Endometrial microvascular endothelial cells (primary cell): ENCODE measurements at regions not wholly inside any gene's neighbourhood (a gene's known extent, or its start where the extent isn't known, plus 50 kb on each side); places are given as distances from the start of the nearest gene placed in this dataset.

Experiments
- in situ Hi-C: cut with HindIII; loops from 2 replicates; pipeline ENCODE4 v1.10.0; 2017; ENCODE audit warnings: low sequenced_read_pairs, low pct_unique_long_range_greater_than_20kb; ENCODE audit errors: inconsistent ontology term

DNA sequence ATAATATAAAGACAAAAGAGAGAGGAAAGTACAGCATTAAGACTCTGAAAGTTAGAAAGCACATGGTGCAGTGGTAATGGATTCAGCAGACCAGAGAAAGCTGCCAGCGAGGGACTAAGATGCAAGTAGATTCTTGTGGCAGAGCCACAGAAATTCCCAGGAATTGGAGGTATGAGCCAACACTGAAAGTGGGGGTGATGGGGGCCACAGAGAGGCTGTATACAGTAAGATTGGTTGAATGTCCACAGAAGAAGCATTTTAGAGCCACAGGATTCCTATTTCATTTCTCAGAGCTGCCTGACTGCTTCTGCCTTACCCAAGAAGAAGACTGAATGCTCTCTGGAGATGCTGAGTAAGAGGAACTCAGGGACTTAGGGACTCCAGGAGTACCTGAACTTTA, 295.0 kb downstream of the LMO7 start:
- in situ Hi-C loops, result no loop called here

DNA sequence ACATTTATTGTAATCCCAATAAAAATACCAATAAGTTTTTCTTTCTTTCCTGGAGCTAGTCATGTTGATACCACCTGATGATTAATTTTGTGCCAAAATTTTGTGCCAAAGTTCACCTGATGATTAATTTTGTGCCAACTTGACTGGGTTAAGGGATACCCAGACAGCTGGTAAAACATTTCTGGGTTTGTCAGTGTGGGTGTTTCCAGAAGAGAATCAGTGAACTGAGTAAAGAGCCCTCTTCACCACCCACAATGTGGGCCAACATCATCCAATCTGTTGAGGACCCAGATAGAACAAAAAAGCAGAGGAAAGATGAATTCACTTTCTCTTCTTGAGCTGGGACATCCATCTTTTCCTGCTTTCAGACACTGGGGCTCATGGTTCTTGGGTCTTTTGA, 292.9 kb downstream of the LMO7 start:
- in situ Hi-C loops, result no loop called here

DNA sequence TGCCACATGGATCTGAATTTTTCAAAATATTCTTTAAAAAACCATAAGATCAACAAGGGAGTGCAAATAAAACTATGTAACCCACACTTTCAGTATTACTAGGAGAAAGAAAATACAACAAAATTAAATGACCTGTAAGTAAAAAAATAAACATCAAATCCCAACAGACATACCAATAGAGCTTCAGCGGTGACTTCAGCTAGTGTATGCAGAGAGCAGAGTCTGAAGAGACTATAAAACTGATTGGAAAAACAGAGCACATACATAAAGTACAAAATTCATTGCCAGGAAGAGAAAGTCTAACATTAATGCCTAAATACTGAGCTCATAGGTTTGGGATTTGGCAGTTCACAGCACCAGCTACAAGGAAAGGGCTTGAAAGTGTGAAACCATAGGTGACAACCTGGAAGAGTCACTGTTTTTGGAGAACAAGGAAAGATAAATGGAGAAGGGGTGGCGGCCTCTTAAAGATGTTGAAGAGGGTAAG, 291.1 kb downstream of the LMO7 start:
- in situ Hi-C loops, result no loop called here

DNA sequence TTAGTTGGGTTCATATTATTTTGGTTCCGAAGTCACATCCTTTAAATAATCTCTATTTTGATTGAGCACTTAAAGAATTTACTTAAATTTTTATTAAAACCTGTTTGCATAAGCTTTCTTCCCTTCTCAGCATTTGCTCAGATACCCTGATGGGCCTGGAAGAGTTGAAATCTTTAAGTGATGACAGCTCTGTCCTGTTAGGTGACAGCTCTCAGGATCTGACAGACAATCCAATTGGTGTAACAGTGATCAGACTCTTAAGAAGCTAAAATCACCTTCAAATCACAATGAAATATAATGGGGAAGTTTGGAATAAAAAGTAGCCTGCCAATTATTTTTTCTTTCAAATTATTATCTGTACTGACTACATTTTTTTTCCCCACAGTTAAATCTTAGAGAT, 284.4 kb downstream of the LMO7 start:
- in situ Hi-C loops, result no loop called here

- in situ Hi-C loops, result no loop called here
Measured at GRCh38 chr13:75919660-75920199, 283.6 kb downstream of the LMO7 start.

GRCh38 chr13:75915066-75915465, 278.9 kb downstream of the LMO7 start:
- in situ Hi-C loops, result no loop called here

DNA sequence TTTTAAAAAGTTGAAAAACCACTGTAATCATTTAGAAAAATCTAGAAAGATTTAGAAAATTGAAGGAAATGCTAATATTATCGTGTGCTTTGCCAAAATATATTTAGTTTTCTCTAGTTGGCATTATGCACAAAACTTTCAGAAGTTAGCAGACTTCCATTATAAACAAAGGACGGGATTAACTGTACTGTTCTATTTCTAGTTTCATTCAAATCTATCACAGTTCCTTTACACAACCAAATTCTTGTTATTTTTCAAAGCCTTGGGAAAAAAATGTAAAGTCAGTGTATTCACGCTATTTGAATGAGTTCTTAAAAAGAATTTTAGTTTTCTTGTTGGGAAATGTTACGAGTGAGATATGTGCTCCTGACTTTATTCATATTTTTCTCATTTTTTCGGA, 277.8 kb downstream of the LMO7 start:
- in situ Hi-C loops, result no loop called here

DNA sequence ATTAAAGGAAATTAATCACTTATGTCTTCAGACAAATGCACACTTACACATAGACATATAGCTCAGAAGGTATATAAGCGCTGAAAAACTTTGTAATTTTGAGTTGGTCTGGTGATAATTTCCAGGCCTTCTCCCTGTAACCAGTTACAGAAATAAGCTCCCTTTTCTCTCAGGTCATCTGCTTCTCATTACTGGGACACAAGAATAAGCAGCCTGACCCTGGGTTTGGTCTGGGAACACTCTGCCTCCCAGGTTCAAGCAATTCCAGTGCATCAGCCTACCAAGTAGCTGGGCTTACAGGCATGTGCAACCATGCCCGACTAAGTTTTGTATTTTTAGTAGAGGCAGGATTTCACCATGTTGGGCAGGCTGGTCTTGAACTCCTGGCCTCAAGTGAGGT, 274.5 kb downstream of the LMO7 start:
- in situ Hi-C loops, result no loop called here
